Lower leg skin (tissue), 4 donors: ENCODE measurements at regions not wholly inside any gene's neighbourhood (a gene's known extent, or its start where the extent isn't known, plus 50 kb on each side); places are given as distances from the start of the nearest gene placed in this dataset.

ENCODE experiments used
- DNase-seq, 2 donors: peaks; one replicate each; pipeline ENCODE4 v3.0.0-alpha.2; 2019; ENCODE audit warnings: low spot score in 2 of 2
- H3K4me3 ChIP-seq: fragments of 200-600 bp; sonication (generic); 2 replicates; pipeline ENCODE4 v1.5.1; 2017; ENCODE audit warnings: mild to moderate bottlenecking, low read depth; ENCODE audit not compliant: poor library complexity, severe bottlenecking
- POLR2A ChIP-seq, 2 donors: fragments of 450-650 bp; IDR thresholded peaks; one replicate each; pipeline ENCODE4 v1.6.1; 2016 to 2017; ENCODE audit warnings: antibody characterized with exemption in 2 of 2, mild to moderate bottlenecking in 1 of 2, moderate library complexity in 1 of 2
- WGBS, 2 donors: methylation state at CpG; one replicate each; pipeline ENCODE4 v1.1.5; 2018; 5-methylcytosine and 5-hydroxymethylcytosine counted together
- intact Hi-C: fragments of 100-400 bp; cut with DNase I; formaldehyde crosslinking; loops from one replicate; pipeline ENCODE4 v1.15.0; 2023; ENCODE audit warnings: low total_unique reads
- TF ChIP-seq, protein P1 (sequence below), 3 donors: fragments of 450-650 bp; IDR thresholded peaks; one replicate each; pipeline ENCODE4 v1.5.1; 2016; ENCODE audit warnings: antibody characterized with exemption in 3 of 3, mild to moderate bottlenecking in 3 of 3, moderate library complexity in 2 of 3

DNA sequence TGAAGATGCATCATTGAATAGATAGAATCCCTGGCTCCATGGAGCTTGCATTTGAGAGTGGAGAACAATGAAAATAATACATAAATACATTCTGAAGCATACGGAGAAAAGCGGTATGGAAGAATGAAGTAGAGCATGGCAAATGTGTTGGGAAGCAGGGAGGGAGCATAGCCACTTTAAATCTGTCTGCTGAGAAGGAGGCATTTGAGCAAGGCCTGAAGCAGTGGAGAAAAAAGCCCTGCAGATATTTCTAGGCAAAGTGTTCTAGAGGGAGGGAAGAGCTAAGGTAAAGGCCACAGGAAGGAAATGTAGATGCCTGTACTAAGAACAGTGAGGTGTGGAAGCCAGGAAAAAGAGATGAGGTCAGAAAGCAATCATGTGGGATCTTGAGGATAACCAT, 484.8 kb downstream of the CNTN3 start:
- intact Hi-C loops, result no loop called here
- 94 to 95% methylated on average over 2 of the region's 2 CpGs for WGBS, 2 donors
- TF ChIP-seq, protein P1, sequence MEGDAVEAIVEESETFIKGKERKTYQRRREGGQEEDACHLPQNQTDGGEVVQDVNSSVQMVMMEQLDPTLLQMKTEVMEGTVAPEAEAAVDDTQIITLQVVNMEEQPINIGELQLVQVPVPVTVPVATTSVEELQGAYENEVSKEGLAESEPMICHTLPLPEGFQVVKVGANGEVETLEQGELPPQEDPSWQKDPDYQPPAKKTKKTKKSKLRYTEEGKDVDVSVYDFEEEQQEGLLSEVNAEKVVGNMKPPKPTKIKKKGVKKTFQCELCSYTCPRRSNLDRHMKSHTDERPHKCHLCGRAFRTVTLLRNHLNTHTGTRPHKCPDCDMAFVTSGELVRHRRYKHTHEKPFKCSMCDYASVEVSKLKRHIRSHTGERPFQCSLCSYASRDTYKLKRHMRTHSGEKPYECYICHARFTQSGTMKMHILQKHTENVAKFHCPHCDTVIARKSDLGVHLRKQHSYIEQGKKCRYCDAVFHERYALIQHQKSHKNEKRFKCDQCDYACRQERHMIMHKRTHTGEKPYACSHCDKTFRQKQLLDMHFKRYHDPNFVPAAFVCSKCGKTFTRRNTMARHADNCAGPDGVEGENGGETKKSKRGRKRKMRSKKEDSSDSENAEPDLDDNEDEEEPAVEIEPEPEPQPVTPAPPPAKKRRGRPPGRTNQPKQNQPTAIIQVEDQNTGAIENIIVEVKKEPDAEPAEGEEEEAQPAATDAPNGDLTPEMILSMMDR (IDR thresholded peaks at IDR 0.05), result no peak
- TF ChIP-seq POLR2A (IDR thresholded peaks at IDR 0.05), result no peak
- no peak overlapping the region for H3K4me3 ChIP-seq
- no peak for DNase-seq

DNA sequence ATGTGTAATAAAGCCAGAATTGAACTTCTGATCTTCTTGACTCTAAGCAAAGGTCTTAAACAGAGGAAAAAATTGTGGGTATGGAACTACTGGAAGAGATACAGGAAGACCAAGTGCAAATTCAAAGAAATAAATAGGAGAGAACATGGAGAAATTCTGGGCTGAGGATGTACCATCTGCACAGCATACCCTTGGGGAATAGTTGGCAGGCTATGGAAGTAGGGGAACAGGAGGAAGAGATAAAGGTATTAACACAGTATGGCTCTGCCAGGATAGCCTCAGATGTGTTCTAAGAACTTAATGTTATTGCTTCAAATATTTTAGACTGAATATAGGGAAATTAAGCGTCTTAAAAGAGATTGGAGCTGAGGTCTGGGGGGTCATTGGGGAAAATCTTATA, 485.4 kb downstream of the CNTN3 start:
- intact Hi-C loops, result no loop called here
- 90 to 94% methylated on average over 1 of the region's 1 CpG for WGBS, 2 donors
- TF ChIP-seq, protein P1 (IDR thresholded peaks at IDR 0.05), result no peak
- TF ChIP-seq POLR2A (IDR thresholded peaks at IDR 0.05), result no peak
- no peak overlapping the region for H3K4me3 ChIP-seq
- no peak for DNase-seq

DNA sequence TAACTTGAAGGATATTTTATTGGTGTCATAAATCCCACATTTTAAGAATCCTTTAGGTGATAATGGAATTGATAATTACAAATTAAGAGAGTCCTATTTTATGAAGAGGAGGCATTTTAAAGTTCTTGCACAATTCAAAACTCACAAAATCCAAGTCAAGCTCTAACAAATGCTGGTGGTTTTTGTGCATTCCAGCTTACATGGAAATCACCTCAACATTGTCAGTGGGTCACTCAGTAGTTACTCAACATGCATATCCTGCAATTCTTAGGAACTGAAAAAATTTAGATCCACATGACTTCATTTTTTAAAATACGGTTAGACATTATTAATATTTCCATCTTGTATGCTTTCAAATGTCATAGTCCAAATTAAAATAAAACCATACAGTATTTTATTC, 487.2 kb downstream of the CNTN3 start:
- no peak for TF ChIP-seq POLR2A (IDR thresholded peaks at IDR 0.05)
- TF ChIP-seq, protein P1 (IDR thresholded peaks at IDR 0.05), result no peak
- intact Hi-C loops, result no loop called here
- H3K4me3 ChIP-seq, result no peak overlapping the region
- DNase-seq, result no peak
- WGBS, 2 donors, result 84 to 95% methylated on average over 1 of the region's 1 CpG

DNA sequence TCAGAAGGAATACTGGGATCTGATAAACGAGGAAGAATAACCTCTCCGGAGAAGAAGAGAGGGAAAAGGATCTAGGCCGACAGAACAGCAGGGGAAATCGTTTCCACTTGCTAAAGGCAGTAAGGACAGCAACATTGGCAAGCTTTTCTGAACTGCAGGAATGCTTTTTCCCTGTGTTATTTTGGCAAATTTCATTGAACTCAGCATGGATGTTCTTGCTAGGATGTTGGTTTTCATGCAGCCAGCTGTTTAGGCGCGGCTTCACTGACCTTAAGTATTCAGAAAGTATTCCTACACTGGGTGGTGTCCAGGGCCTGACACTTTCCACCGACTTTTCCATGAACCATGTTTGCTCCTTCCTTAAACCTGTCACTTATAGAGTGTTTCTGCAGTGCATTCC, 489.7 kb downstream of the CNTN3 start:
- intact Hi-C loops, result no loop called here
- no peak overlapping the region for H3K4me3 ChIP-seq
- 68 to 73% methylated on average over 7 of the region's 7 CpGs for WGBS, 2 donors
- DNase-seq, result no peak
- TF ChIP-seq, protein P1 (IDR thresholded peaks at IDR 0.05), result no peak
- TF ChIP-seq POLR2A (IDR thresholded peaks at IDR 0.05), result no peak

DNA sequence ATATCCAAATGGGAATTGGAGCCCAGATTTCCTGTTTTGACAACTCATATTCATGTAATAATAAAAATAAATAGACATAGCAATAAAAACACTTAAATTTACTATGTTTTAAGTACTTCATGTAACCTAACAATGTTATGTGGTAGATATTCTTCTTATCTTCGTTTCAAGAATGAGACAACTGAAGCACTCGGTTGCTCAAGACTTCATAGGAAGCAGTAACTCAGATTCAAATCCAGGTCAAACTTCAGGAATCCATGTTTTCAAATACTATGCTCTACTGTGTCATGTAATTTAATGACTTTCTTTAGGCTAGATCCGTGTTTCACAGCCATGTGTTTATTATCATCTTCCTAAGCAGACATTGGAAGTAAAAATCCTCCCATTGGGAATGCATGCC, 492.2 kb downstream of the CNTN3 start:
- 46% methylated on average over 3 of the region's 3 CpGs for WGBS, 2 donors
- intact Hi-C loops, result no loop called here
- no peak overlapping the region for H3K4me3 ChIP-seq
- no peak for DNase-seq
- TF ChIP-seq, protein P1 (IDR thresholded peaks at IDR 0.05), result no peak

DNA sequence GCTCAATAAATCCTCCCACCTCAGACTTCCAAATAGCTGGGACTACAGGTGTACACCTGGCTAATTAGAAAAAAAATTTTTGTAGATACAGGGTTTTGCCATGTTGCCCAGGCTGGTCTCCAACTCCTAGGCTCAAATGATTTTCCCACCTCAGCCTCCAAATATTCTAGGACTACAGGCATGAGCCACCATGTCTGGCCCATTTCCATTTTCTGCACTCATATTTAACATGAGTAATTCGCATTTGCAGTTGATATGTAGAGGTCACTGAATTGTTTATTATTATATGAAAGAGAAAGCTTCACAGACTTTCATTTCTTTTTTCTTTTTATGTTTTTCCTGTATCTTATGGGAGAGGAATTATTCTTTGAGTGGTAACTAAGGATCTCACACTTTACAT, 492.7 kb downstream of the CNTN3 start:
- TF ChIP-seq, protein P1 (IDR thresholded peaks at IDR 0.05), result no peak
- no peak for TF ChIP-seq POLR2A (IDR thresholded peaks at IDR 0.05)
- intact Hi-C loops, result no loop called here
- 74 to 79% methylated on average over 1 of the region's 1 CpG for WGBS, 2 donors

More for the DNA sequence above, 492.7 kb downstream of the CNTN3 start:
- H3K4me3 ChIP-seq, result no peak overlapping the region
- no peak for DNase-seq
